GM18498 (cell line): ENCODE measurements at regions not wholly inside any gene's neighbourhood (a gene's known extent, or its start where the extent isn't known, plus 50 kb on each side); places are given as distances from the start of the nearest gene placed in this dataset.

Experiments used
- ATAC-seq: cut with Tn5 transposase; IDR thresholded peaks from one replicate; pipeline ENCODE4 v1.9.1; 2021; ENCODE audit warnings: mild to moderate bottlenecking, moderate library complexity; ENCODE audit not compliant: unreplicated experiment

GRCh38 chr22:48605856-48606481 lies 1221.7 kb downstream of the BRD1 start:
- ATAC-seq: no peak

- ATAC-seq: no peak
Observed at GRCh38 chr22:48605125-48605524, 1222.5 kb downstream of the BRD1 start.

GRCh38 chr22:48603621-48604320 lies 1223.9 kb downstream of the BRD1 start:
- ATAC-seq: no peak

GRCh38 chr22:48602805-48603518 lies 1224.7 kb downstream of the BRD1 start:
- no peak for ATAC-seq

GRCh38 chr22:48600681-48601080 lies 1227.0 kb downstream of the BRD1 start:
- no peak for ATAC-seq

- ATAC-seq: no peak
Observed at GRCh38 chr22:48600171-48600570, 1227.5 kb downstream of the BRD1 start.

GRCh38 chr22:48599346-48599745 lies 1228.3 kb downstream of the BRD1 start:
- no peak for ATAC-seq

GRCh38 chr22:48596111-48596850 lies 1231.4 kb downstream of the BRD1 start:
- no peak for ATAC-seq

- ATAC-seq: no peak
Observed at GRCh38 chr22:48595511-48595905, 1232.2 kb downstream of the BRD1 start.

- no peak for ATAC-seq
Observed at GRCh38 chr22:48594757-48595510, 1232.7 kb downstream of the BRD1 start.

GRCh38 chr22:48594016-48594756 lies 1233.5 kb downstream of the BRD1 start:
- no peak for ATAC-seq

GRCh38 chr22:48593551-48593950 lies 1234.1 kb downstream of the BRD1 start:
- ATAC-seq: no peak

GRCh38 chr22:48592931-48593330 lies 1234.7 kb downstream of the BRD1 start:
- ATAC-seq: no peak

- no peak for ATAC-seq
Observed at GRCh38 chr22:48592488-48592887, 1235.2 kb downstream of the BRD1 start.

- ATAC-seq: no peak
Observed at GRCh38 chr22:48592066-48592345, 1235.7 kb downstream of the BRD1 start.

GRCh38 chr22:48591286-48592065 lies 1236.2 kb downstream of the BRD1 start:
- ATAC-seq: no peak

- ATAC-seq: no peak
Observed at GRCh38 chr22:48589901-48590300, 1237.8 kb downstream of the BRD1 start.

- no peak for ATAC-seq
Observed at GRCh38 chr22:48588878-48589450, 1238.7 kb downstream of the BRD1 start.
